HG03565 (cell line): ENCODE measurements at regions not wholly inside any gene's neighbourhood (a gene's known extent, or its start where the extent isn't known, plus 50 kb on each side); places are given as distances from the start of the nearest gene placed in this dataset.
"Not testable (repeated sequence)": the region's sequence is repeated elsewhere in the genome, so short reads cannot be mapped to it uniquely, and the experiment has no call there.

ENCODE experiments used
- ATAC-seq: cut with Tn5 transposase; IDR thresholded peaks from one replicate; pipeline ENCODE4 v1.9.1; 2021; ENCODE audit warnings: mild to moderate bottlenecking, moderate library complexity; ENCODE audit not compliant: unreplicated experiment

GRCh38 chr18:33820517-33821371 is 242.7 kb downstream of the ASXL3 start:
- ATAC-seq, result no peak

GRCh38 chr18:33819692-33820343 is 241.8 kb downstream of the ASXL3 start:
- not testable (repeated sequence) for ATAC-seq

GRCh38 chr18:33818145-33818544 is 240.1 kb downstream of the ASXL3 start:
- no peak for ATAC-seq

- ATAC-seq, result no peak
Measured at GRCh38 chr18:33817096-33817495, 239.1 kb downstream of the ASXL3 start.

- no peak for ATAC-seq
Measured at GRCh38 chr18:33814546-33814945, 236.5 kb downstream of the ASXL3 start.

- no peak for ATAC-seq
Measured at GRCh38 chr18:33812186-33812585, 234.2 kb downstream of the ASXL3 start.

- ATAC-seq, result no peak
Measured at GRCh38 chr18:33805592-33805991, 227.6 kb downstream of the ASXL3 start.

GRCh38 chr18:33804258-33804657 is 226.2 kb downstream of the ASXL3 start:
- ATAC-seq, result no peak

GRCh38 chr18:33803636-33804035 is 225.6 kb downstream of the ASXL3 start:
- no peak for ATAC-seq

- no peak for ATAC-seq
Measured at GRCh38 chr18:33802955-33803354, 224.9 kb downstream of the ASXL3 start.
